GM12864 (cell line): ENCODE measurements at regions not wholly inside any gene's neighbourhood (a gene's known extent, or its start where the extent isn't known, plus 50 kb on each side); places are given as distances from the start of the nearest gene placed in this dataset.
"Not testable (repeated sequence)": the region's sequence is repeated elsewhere in the genome, so short reads cannot be mapped to it uniquely, and the experiment has no call there.

Source experiments
- DNase-seq: peaks from one replicate; pipeline ENCODE4 v3.0.0-alpha.2; 2011; ENCODE audit warnings: low read depth
- H3K4me3 ChIP-seq: 2 replicates; pipeline ENCODE4 v1.5.1; 2011; ENCODE audit warnings: mild to moderate bottlenecking, low read depth, low read length, control low read depth
- CTCF ChIP-seq: IDR thresholded peaks from 2 replicates; pipeline ENCODE4 v1.5.1; 2011; ENCODE audit warnings: low read depth, mild to moderate bottlenecking, moderate library complexity, low read length, control low read depth, inconsistent platforms; ENCODE audit errors: missing control alignments

GRCh38 chr2:236370847-236371409 lies 106.7 kb upstream of the ASB18 start:
- no peak for DNase-seq
- TF ChIP-seq CTCF = no peak
- no peak overlapping the region for H3K4me3 ChIP-seq

- no peak for DNase-seq
- no peak for TF ChIP-seq CTCF
- no peak overlapping the region for H3K4me3 ChIP-seq
These were observed 111.8 kb upstream of the ASB18 start for GRCh38 chr2:236375973-236376476.

- H3K4me3 ChIP-seq = no peak overlapping the region
- no peak for DNase-seq
- TF ChIP-seq CTCF = no peak
These were observed 112.5 kb upstream of the ASB18 start for GRCh38 chr2:236376566-236377244.

- no peak for TF ChIP-seq CTCF
- DNase-seq = no peak
- H3K4me3 ChIP-seq = no peak overlapping the region
These were observed 115.9 kb upstream of the ASB18 start for GRCh38 chr2:236380051-236380612.

GRCh38 chr2:236381253-236381652 lies 117.0 kb upstream of the ASB18 start:
- not testable (repeated sequence) for H3K4me3 ChIP-seq, DNase-seq

GRCh38 chr2:236389284-236390216 lies 125.3 kb upstream of the ASB18 start:
- H3K4me3 ChIP-seq, DNase-seq: not testable (repeated sequence)

GRCh38 chr2:236393101-236393500 lies 128.9 kb upstream of the ASB18 start:
- TF ChIP-seq CTCF = no peak
- no peak overlapping the region for H3K4me3 ChIP-seq
- DNase-seq = no peak
